IMR-90 (cell line): ENCODE measurements at regions not wholly inside any gene's neighbourhood (a gene's known extent, or its start where the extent isn't known, plus 50 kb on each side); places are given as distances from the start of the nearest gene placed in this dataset.

Experiments
- ATAC-seq: fragments of 200-7000 bp; cut with Tn5 transposase; 2 replicates; pipeline ENCODE4 v1.9.1; 2020; ENCODE audit warnings: low read depth, mild to moderate bottlenecking, moderate library complexity
- BruUV-seq: library from RNA; stranded (reverse); fragments of 400-500 nt; replicated peaks from 2 replicates; lab custom pipeline; 2021; lab: Mats Ljungman, UMichigan
- CTCF ChIA-PET: fragments of 300-600 bp; formaldehyde crosslinking; extraction: SDS; loops from one replicate; lab custom pipeline; 2021; ENCODE audit warnings: antibody characterized with exemption; lab: Yijun Ruan, JAX
- POLR2A ChIA-PET: fragments of 300-600 bp; sonication (Branson Sonifier 250); formaldehyde crosslinking; loops from one replicate; lab custom pipeline; 2022; ENCODE audit warnings: antibody characterized with exemption; ENCODE audit not compliant: unreplicated experiment; lab: Charles Lee
- DNase-seq: peaks from one replicate; pipeline ENCODE4 v3.0.0; 2013
- H2AFZ ChIP-seq: replicated peaks from 2 replicates; pipeline ENCODE3; 2013; ENCODE audit warnings: low read length, mild to moderate bottlenecking; ENCODE audit not compliant: poor library complexity
- H2AK5ac ChIP-seq: 2 replicates; pipeline ENCODE4 v1.6.1; 2013; ENCODE audit warnings: low read depth, low read length, inconsistent platforms
- H2AK9ac ChIP-seq: replicated peaks from 2 replicates; pipeline ENCODE3; 2013; ENCODE audit warnings: mild to moderate bottlenecking, low read depth, low read length, moderate library complexity; ENCODE audit not compliant: poor library complexity
- H2BK120ac ChIP-seq: 2 replicates; pipeline ENCODE4 v1.6.1; 2013; ENCODE audit warnings: low read depth, low read length, inconsistent platforms
- H2BK15ac ChIP-seq: 3 replicates; pipeline ENCODE4 v1.6.1; 2013; ENCODE audit warnings: low read depth, low read length, inconsistent platforms
- H2BK20ac ChIP-seq: 2 replicates; pipeline ENCODE4 v1.6.1; 2013; ENCODE audit warnings: low read depth, mild to moderate bottlenecking, inconsistent platforms, low read length, moderate library complexity
- H2BK5ac ChIP-seq: 2 replicates; pipeline ENCODE4 v1.6.1; 2013; ENCODE audit warnings: mild to moderate bottlenecking, low read depth, low read length, inconsistent platforms; ENCODE audit not compliant: poor library complexity, severe bottlenecking
- H3K14ac ChIP-seq: replicated peaks from 2 replicates; pipeline ENCODE4 v1.6.1; 2013; ENCODE audit warnings: low read depth, low read length, inconsistent platforms
- H3K18ac ChIP-seq: 2 replicates; pipeline ENCODE4 v1.6.1; 2013; ENCODE audit warnings: low read depth, low read length, control low read depth
- H3K23ac ChIP-seq: 2 replicates; pipeline ENCODE4 v1.6.1; 2013; ENCODE audit warnings: low read depth, low read length, inconsistent platforms
- H3K27ac ChIP-seq: 2 replicates; pipeline ENCODE4 v1.5.1; 2013; ENCODE audit warnings: mild to moderate bottlenecking, control low read depth, low read length; ENCODE audit not compliant: insufficient read depth
- H3K27me3 ChIP-seq: 2 replicates; pipeline ENCODE4 v1.6.1; 2013; ENCODE audit warnings: low read length; ENCODE audit not compliant: control insufficient read depth, insufficient read depth
- H3K36me3 ChIP-seq: 2 replicates; pipeline ENCODE4 v1.6.1; 2013; ENCODE audit warnings: low read length, mixed read lengths; ENCODE audit not compliant: control insufficient read depth, insufficient read depth
- H3K4ac ChIP-seq: 2 replicates; pipeline ENCODE4 v1.6.1; 2013; ENCODE audit warnings: low read depth, low read length, inconsistent platforms
- H3K4me1 ChIP-seq: 2 replicates; pipeline ENCODE4 v1.6.1; 2013; ENCODE audit warnings: low read length, mixed read lengths; ENCODE audit not compliant: control insufficient read depth, insufficient read depth
- H3K4me2 ChIP-seq: 2 replicates; pipeline ENCODE4 v1.6.1; 2013; ENCODE audit warnings: low read depth, mild to moderate bottlenecking, control low read depth, low read length, moderate library complexity
- H3K4me3 ChIP-seq: 2 replicates; pipeline ENCODE4 v1.5.1; 2013; ENCODE audit warnings: low read depth, mild to moderate bottlenecking, control low read depth, low read length, moderate library complexity; ENCODE audit not compliant: insufficient read depth
- H3K56ac ChIP-seq: 2 replicates; pipeline ENCODE4 v1.6.1; 2013; ENCODE audit warnings: low read length, inconsistent platforms; ENCODE audit not compliant: insufficient read depth; ENCODE audit errors: extremely low read depth
- H3K79me1 ChIP-seq, 2 experiments: 2 replicates each; pipeline ENCODE4 v1.6.1; 2013; ENCODE audit warnings: low read length in 2 of 2, inconsistent platforms in 1 of 2, low read depth in 1 of 2
- H3K9ac ChIP-seq: 2 replicates; pipeline ENCODE4 v1.6.1; 2013; ENCODE audit warnings: low read depth, low read length, control low read depth
- H3K9me1 ChIP-seq: 2 replicates; pipeline ENCODE4 v1.6.1; 2013; ENCODE audit warnings: low read length, inconsistent platforms; ENCODE audit not compliant: insufficient read depth
- H3K9me3 ChIP-seq: 2 replicates; pipeline ENCODE4 v1.6.1; 2013; ENCODE audit warnings: low read length; ENCODE audit not compliant: control insufficient read depth, insufficient read depth
- H4K20me1 ChIP-seq: 2 replicates; pipeline ENCODE4 v1.6.1; 2013; ENCODE audit warnings: low read length, inconsistent platforms; ENCODE audit not compliant: insufficient read depth
- H4K5ac ChIP-seq: 2 replicates; pipeline ENCODE4 v1.6.1; 2013; ENCODE audit warnings: mild to moderate bottlenecking, low read depth, low read length, control low read depth
- H4K8ac ChIP-seq, 2 experiments: 2 replicates each; pipeline ENCODE4 v1.6.1; 2013; ENCODE audit warnings: low read depth in 2 of 2, low read length in 2 of 2, control low read depth in 1 of 2, inconsistent platforms in 1 of 2
- H4K91ac ChIP-seq: 2 replicates; pipeline ENCODE4 v1.6.1; 2013; ENCODE audit warnings: low read depth, low read length, inconsistent platforms; ENCODE audit not compliant: insufficient read depth
- ELK1 ChIP-seq: fragments of 150-350 bp; IDR thresholded peaks from 2 replicates; pipeline ENCODE4 v1.6.1; 2016; ENCODE audit warnings: low read depth, mild to moderate bottlenecking, low read length, moderate library complexity, borderline replicate concordance
- WGBS, 2 experiments: methylation state at CpG; one replicate each; pipeline versions ENCODE4 v1.1.5 to v1.1.7; 2013; ENCODE audit warnings: missing lambda C conversion rate in 2 of 2; ENCODE audit not compliant: insufficient read length in 1 of 2; ENCODE audit errors: extremely low coverage in 2 of 2; 5-methylcytosine and 5-hydroxymethylcytosine counted together
- dilution Hi-C: fragments of 300-500 bp; cut with HindIII; formaldehyde crosslinking; loops from one replicate; pipeline ENCODE4 v1.14.3; 2018; ENCODE audit warnings: low sequenced_read_pairs; ENCODE audit not compliant: unreplicated experiment
- in situ Hi-C: fragments of 300-500 bp; cut with MboI; formaldehyde crosslinking; loops from 3 replicates; pipeline ENCODE4 v1.14.3; 2019; ENCODE audit warnings: low sequenced_read_pairs, inconsistent platforms, mixed read lengths
- intact Hi-C: fragments of 100-400 bp; cut with micrococcal nuclease; formaldehyde crosslinking; loops from 2 replicates; pipeline ENCODE4 v1.10.0; 2022

GRCh38 chr1:222058249-222058648 is 316.4 kb upstream of the DUSP10 start:
- peaks cover 2% of the 10 kb centered on the region; the same call in 1 of the 2 replicates for H3K27me3 ChIP-seq
- H3K9ac ChIP-seq: no peak overlapping the region
- H4K8ac ChIP-seq: no peak overlapping the region
- ChIA-PET CTCF (interaction anchor here (1.0 kb wide), 1 partner anchor 11 kb away, joined by 3 read pairs; no protein-coding TSS in a partner anchor), POLR2A (no interaction called here)
- dilution Hi-C loops: no loop called here
- no peak for ATAC-seq
- WGBS, 2 experiments: no CpG with 5 or more reads among the region's 2 CpGs
- intact Hi-C loops: no loop called here
- no peak overlapping the region for H2BK20ac ChIP-seq
- H3K9me1 ChIP-seq: no peaks in the 10 kb centered on the region
- TF ChIP-seq ELK1: no peak
- in situ Hi-C loops: no loop called here
- no peak for DNase-seq
- H3K36me3 ChIP-seq: no peaks in the 10 kb centered on the region
- H3K27ac ChIP-seq: no peak overlapping the region
- H3K56ac ChIP-seq: no peak overlapping the region
- no peak overlapping the region for H4K91ac ChIP-seq
- H3K4ac ChIP-seq: no peak overlapping the region
- H3K14ac ChIP-seq: no peak overlapping the region
- no peak overlapping the region for H2AK5ac ChIP-seq
- no peak overlapping the region for H2BK15ac ChIP-seq
- no peak overlapping the region for H3K4me3 ChIP-seq
- H2AFZ ChIP-seq: no peak overlapping the region
- H2BK5ac ChIP-seq: no peak overlapping the region
- peaks cover 3% of the 10 kb centered on the region; the same call in 1 of the 2 replicates for H3K4me1 ChIP-seq
- H2AK9ac ChIP-seq: no peak overlapping the region
- H3K9me3 ChIP-seq: no peaks in the 10 kb centered on the region
- no peak overlapping the region for H3K4me2 ChIP-seq
- H2BK120ac ChIP-seq: no peak overlapping the region
- H3K79me1 ChIP-seq: no peaks in the 10 kb centered on the region
- no TSS peak for BruUV-seq
- no peaks in the 10 kb centered on the region for H4K20me1 ChIP-seq
- no peak overlapping the region for H3K23ac ChIP-seq
- no peak overlapping the region for H3K18ac ChIP-seq
- no peak overlapping the region for H4K5ac ChIP-seq
